Inflammatory macrophage (primary cell): ENCODE measurements at regions not wholly inside any gene's neighbourhood (a gene's known extent, or its start where the extent isn't known, plus 50 kb on each side); places are given as distances from the start of the nearest gene placed in this dataset.

ENCODE experiments used
- DNase-seq, 2 donors: peaks; one replicate each; pipeline ENCODE4 v3.0.0-alpha.2; 2020 to 2022

GRCh38 chr5:51944500-51945125 lies 561.4 kb downstream of the ISL1 start:
- no peak for DNase-seq

DNA sequence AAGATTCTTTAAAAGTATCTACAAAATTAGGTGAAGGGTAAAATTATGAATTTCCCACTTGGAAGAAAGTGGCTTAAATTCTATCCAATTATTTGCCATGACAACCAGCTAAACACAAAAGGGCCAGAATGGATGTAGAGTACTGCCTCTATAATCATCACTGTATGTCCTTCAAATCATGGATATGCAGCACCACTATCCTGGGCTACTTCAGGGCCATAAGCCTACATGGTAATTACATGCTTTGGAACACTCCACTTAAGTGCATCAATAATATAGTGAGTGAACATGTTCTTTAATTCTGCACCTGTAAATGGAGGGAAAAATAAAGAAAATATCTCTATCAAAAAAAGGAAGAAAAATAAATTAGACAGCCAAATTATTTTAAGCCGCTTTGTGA lies 575.2 kb downstream of the ISL1 start:
- no peak for DNase-seq

DNA sequence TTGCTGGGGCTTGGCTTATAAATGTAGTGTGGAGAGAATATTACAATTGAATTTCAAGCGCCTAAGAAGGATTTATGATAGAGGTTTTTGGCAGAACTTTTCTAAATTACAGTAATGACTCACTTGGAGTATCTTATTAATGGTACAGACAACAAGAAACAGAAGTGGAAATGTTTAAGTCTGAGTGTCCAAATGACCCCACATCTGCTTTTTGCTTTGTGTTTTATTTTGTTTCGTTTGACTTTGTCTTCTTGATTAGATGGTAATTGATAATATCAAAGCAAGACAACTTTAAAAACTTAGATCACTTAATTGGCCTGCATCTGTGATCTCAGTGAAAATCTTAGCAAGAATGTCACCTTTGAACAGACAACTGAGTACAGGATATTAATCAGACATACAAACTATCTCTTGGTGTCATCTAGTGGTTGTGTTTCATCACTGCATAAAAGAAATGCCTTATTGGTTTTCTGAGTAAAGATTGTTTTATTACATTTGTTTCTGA lies 577.4 kb downstream of the ISL1 start:
- no peak for DNase-seq

DNA sequence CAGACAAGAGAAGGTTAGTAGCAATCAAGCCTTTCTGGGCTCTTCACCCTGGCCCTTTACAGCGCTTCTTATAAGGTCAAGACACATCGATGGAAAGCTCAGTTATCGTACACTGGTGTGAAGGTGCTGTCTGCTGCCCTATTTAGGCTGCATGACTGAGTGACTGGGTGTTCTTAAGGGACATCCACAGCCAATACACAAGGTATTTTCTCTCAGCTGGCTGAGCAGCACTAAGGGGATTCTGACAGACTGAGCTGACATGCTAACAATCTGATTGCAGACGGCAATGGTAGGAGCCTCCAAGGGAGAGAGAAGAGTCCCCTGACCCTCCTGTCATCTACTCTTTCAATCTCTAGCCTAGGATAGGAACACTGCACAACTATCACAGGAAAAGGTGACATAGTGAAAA lies 577.9 kb downstream of the ISL1 start:
- DNase-seq = no peak

GRCh38 chr5:51968756-51969155 lies 585.5 kb downstream of the ISL1 start:
- no peak for DNase-seq

GRCh38 chr5:51974834-51975233 lies 591.6 kb downstream of the ISL1 start:
- no peak for DNase-seq

GRCh38 chr5:51977014-51977413 lies 593.8 kb downstream of the ISL1 start:
- no peak for DNase-seq

DNA sequence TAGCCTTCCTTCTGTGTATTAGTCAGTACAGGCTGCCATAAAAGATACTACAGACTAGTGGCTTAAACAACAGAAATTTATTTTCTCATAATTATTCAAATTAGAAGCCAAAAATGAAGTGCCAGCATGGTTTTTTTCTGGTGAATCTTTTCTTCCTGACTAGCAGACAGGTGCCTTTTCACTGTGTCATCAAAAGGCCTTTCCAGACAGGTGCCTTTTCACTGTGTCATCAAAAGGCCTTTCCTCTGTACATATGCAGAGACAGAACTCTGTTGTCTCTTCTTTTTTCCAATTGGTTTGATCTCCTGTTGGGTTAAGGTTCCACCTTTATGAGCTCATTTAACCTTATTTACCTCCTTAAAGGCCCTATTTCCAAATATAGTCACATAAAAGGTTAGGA lies 599.9 kb downstream of the ISL1 start:
- DNase-seq = no peak

GRCh38 chr5:51986733-51987132 lies 603.5 kb downstream of the ISL1 start:
- DNase-seq = no peak

- DNase-seq = no peak
Measured at GRCh38 chr5:51987239-51987638, 604.0 kb downstream of the ISL1 start.

DNA sequence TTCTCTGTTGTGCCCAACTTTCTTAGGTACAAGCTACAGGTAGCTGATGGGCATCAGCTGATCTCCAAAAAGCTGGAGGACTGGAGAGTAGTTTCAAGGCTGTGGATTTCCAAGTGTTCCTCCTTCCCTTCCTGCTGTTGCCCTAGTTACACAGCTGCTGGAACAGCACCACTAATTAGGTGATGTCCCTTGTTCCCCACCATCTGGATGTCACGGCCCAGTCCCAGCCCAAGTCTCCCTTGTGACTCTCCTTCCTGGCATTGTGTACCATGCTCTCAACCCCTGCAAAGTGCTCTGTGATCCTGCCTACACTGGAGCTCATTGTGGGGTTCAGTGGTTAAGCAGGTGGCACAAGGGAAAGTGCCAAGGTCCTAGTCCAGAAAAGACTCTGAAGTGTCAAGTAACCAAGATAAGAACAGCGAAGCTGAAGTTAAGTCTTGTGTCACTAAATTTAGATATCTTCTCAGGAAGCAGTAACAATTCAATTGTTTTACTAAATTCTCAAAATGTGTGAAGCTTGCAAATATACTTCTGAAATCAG lies 604.5 kb downstream of the ISL1 start:
- no peak for DNase-seq

DNA sequence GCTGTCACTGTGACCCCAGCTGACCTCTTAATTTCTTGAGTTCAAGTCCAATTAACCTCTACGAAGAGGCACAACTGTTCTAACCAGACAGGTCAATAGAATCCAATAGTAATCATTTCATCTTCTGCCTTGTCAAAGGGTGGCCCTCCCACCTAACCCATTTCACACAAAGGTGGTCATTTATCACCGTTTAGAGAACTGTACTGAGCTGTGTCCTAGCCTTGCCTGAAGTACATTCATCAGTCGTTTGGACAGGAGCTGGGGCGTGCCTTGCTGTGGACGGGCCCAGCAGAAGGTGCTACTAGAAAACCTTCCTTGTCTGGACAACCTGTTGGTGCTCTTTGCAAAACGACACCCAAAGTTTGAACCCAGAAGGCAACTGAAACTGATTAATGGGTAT lies 605.4 kb downstream of the ISL1 start:
- DNase-seq = no peak

- DNase-seq = no peak
Measured at GRCh38 chr5:51990241-51990640, 607.0 kb downstream of the ISL1 start.

GRCh38 chr5:51990661-51991180 lies 607.5 kb downstream of the ISL1 start:
- DNase-seq = no peak

DNA sequence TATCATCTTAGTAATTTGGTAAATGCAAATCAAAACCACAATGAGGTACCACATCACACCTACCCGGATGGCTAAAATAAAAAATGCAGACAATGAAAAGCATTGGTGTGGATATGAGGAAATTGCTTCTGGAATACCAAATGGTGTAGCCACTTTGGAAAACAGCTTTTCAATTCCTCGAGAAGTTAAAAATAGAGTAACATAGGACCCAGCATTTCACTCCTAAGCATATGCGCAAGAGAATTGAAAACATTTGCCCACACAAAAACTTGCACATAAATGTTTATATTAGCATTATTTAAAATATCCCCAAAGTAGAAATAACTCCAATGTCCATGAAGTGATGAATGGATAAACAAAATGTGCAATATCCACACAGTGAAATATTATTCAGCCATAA lies 608.7 kb downstream of the ISL1 start:
- no peak for DNase-seq

DNA sequence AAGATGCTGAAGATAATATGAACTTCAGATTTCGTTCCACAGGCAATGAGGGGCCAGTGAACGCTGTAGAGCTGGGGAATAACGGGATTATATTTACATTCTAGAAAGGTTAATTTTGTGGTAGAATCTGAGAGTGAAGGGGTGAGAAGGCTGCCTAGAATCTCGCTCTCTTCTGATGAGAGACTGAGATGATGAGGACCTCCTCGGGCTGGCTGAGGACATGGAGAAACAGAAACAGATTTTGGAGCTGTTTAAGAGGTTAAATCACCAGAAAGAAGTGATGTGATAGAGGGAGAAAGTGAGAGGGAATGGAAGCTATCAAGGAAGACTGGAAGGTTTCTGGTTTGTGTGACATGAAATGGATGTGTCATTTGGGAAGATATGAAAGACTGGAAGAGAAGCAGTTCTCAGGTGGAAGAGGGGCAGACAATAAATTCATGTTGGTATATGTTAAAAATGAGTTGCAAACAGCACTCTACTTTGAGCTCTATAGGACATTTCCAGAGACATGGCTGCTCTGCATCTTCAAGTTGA lies 612.6 kb downstream of the ISL1 start:
- no peak for DNase-seq

DNA sequence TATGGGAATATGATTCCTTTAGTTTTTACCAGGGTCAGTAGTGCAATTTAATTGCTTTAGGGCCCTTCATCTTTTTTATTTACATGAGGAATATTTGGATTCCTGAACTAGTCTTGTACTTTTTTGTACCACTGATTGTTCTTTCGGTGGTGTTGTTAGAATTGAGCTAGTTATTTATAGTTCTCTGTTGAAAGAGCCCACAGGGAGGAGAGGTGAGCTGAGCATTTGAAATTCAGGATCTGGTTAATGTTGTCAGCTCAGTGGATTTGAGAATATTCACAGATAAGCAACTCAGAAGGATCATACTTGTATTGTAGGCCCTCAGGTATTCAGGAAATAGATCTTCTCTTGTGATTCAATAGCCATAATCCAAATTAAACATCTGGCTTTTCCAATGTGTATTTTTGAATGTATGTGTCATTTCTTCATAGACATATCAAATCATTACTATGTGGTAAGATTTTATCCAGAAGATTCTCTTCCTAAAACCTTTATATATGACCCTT lies 613.2 kb downstream of the ISL1 start:
- no peak for DNase-seq

DNA sequence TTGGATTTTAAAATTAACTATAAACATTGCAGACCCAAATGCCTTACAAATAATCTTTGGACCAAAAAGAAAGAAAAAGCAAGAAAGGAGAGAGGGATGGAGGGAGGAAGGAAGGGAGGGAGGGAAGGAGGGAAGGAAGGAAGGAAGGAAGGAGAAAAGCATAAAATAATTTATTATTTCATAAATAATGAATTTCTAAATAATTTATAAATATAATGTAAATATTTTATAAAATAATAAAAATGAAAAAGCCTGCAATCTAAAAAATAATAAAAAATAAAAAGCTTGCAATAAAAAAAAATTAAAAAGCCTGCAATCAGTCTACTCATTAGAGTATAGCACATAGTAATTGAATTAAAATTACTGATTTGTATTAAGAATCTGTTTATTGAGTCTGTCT lies 614.3 kb downstream of the ISL1 start:
- no peak for DNase-seq

DNA sequence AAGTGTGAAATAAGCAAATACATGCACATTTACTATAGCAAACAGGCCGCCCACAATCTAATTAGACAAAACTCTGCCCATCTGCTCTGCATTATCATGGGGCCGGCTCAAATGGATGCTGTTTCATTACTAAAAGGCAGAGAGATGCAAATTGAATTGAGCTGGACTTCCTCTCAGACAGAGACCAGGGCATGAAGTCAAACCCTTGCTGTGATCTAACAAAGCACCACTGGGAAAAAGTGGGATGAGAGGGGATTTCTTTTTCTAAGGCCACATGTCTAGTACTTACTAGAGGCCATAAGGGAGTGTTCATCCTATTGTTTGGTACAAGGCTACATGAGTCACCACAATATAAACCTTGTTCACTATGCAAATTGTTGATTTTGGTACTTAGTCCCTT lies 614.7 kb downstream of the ISL1 start:
- no peak for DNase-seq

GRCh38 chr5:52007230-52007858 lies 624.1 kb downstream of the ISL1 start:
- peak in 1 of 2 donors; percentile 4 for DNase-seq

- no peak for DNase-seq
Measured at GRCh38 chr5:52010454-52010853, 627.2 kb downstream of the ISL1 start.

DNA sequence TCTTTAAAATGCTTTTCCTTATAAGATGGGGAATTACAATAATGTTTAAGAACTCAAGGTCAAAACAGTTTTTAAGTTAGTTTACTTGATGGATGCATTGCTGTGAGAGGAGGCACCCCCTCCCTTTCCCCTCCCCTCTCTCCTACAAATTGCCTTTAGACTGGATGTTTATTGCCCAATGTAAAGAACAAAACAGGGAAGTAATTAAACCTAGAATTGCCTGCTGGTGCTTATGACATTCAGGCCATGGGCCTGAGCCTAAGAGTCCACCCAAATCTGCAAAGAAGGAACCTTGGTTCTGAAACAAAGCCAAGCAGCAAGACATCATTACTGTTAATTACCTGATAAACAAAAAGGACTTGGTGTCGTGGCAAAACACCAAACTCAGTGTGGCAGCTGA lies 630.3 kb downstream of the ISL1 start:
- no peak for DNase-seq

DNA sequence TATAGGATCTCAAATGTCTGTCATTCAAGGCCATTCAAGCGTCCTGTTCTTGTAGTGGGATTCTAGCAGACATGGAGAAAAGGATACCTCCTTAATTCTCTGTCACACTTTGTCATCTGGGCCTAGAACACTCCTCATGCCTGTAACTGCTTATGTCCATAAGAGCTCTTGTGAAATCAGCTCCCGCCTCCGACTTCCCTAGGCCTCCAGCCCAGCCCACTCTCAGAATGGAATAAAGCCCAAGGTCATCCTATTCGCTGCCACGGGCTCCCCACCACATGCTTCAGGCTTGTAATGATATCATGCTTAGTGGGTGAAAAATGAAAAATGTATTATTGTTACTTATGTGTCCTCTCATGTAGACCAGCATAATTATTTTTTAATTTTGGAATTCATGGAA lies 632.5 kb downstream of the ISL1 start:
- DNase-seq = peak in 1 of 2 donors; percentile 28

DNA sequence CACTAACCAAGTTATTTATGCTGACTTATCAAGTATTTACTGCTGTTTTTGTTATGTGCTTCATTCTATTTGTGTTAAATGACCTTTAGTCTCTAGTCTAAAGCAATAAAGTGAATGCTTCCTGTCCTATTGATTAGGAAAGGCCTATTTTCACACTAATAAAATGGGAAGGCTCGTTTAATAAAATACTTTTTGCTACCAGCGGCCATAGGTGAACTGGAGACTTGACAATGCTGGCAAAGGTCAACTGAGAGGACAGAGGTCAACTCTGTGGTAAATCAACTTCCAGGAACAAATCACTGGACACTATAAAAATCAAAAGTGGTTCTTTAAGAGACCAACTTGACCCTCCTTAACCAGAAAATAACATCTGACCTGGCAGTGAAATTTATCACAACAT lies 634.3 kb downstream of the ISL1 start:
- DNase-seq = no peak
